ENCODE measurements at regions not wholly inside any gene's neighbourhood (a gene's known extent, or its start where the extent isn't known, plus 50 kb on each side); places are given as distances from the start of the nearest gene placed in this dataset.

GRCh38 chr20:50420380-50420779, 89.8 kb upstream of the PTPN1 start:
- TF ChIP-seq CTCF (IDR thresholded peaks at IDR 0.05; ENCODE audit: insufficient read depth, low read length, poor library complexity, severe bottlenecking): no peak
- no peak for TF ChIP-seq EZH2phosphoT487 (conservative IDR thresholded peaks at IDR 0.05; ENCODE audit: low read length)

Measured in SU-DHL-6 (cell line).